Gastrocnemius medialis (tissue), 4 donors: ENCODE measurements at regions not wholly inside any gene's neighbourhood (a gene's known extent, or its start where the extent isn't known, plus 50 kb on each side); places are given as distances from the start of the nearest gene placed in this dataset.

Experiments
- CTCF ChIP-seq, 5 experiments: fragments of 450-650 bp in 3 of 5; fragments of 200-600 bp in 2 of 5; sonication (generic) in 2 of 5; IDR thresholded peaks in 4 of 5; conservative IDR thresholded peaks in 1 of 5; 1 replicate in 4 of 5; 2 replicates in 1 of 5; pipeline ENCODE4 v1.5.1; 2016 to 2019; ENCODE audit warnings: antibody characterized with exemption in 5 of 5, mild to moderate bottlenecking in 3 of 5, moderate library complexity in 3 of 5
- POLR2A ChIP-seq, 2 donors: fragments of 450-650 bp; IDR thresholded peaks; one replicate each; pipeline ENCODE4 v1.6.1; 2017; ENCODE audit warnings: antibody characterized with exemption in 2 of 2, mild to moderate bottlenecking in 2 of 2, moderate library complexity in 2 of 2

GRCh38 chr20:39312676-39313075, 350.5 kb downstream of the DHX35 start:
- TF ChIP-seq POLR2A (IDR thresholded peaks at IDR 0.05), result no peak
- TF ChIP-seq CTCF (IDR thresholded peaks at IDR 0.05 in 4 of 5, conservative IDR thresholded peaks at IDR 0.05 in 1 of 5), result no peak
